HL-60 (cell line): ENCODE measurements at regions not wholly inside any gene's neighbourhood (a gene's known extent, or its start where the extent isn't known, plus 50 kb on each side); places are given as distances from the start of the nearest gene placed in this dataset.
"Not testable (repeated sequence)": the region's sequence is repeated elsewhere in the genome, so short reads cannot be mapped to it uniquely, and the experiment has no call there.

Experiments
- DNase-seq, 2 experiments: peaks; one replicate each; pipeline ENCODE4 v3.0.0-alpha.2; 2010 to 2020; ENCODE audit warnings: low read depth in 1 of 2, low spot score in 1 of 2
- H3K27ac ChIP-seq: fragments of 250-450 bp; sonication (Bioruptor Pico); replicated peaks from 2 replicates; pipeline ENCODE4 v1.5.1; 2020; ENCODE audit warnings: mild to moderate bottlenecking, moderate library complexity
- H3K27me3 ChIP-seq: fragments of 250-450 bp; sonication (Bioruptor Pico); 2 replicates; pipeline ENCODE4 v1.5.1; 2021; ENCODE audit warnings: mild to moderate bottlenecking, moderate library complexity; ENCODE audit not compliant: insufficient read depth, poor library complexity, severe bottlenecking
- H3K4me3 ChIP-seq: replicated peaks from 2 replicates; pipeline ENCODE4 v1.5.1; 2011; ENCODE audit warnings: mild to moderate bottlenecking, control low read depth, low read length; ENCODE audit not compliant: insufficient read depth
- GABPA ChIP-seq: IDR thresholded peaks from 2 replicates; pipeline ENCODE4 v1.6.1; 2012; ENCODE audit warnings: low read depth
- POLR2AphosphoS5 ChIP-seq: IDR thresholded peaks from 2 replicates; pipeline ENCODE4 v1.6.1; 2012; ENCODE audit warnings: low read depth
- SPI1 ChIP-seq: IDR thresholded peaks from 2 replicates; pipeline ENCODE4 v1.6.1; 2012; ENCODE audit warnings: low read depth, mild to moderate bottlenecking, borderline replicate concordance
- TF ChIP-seq, protein P1 (sequence below): IDR thresholded peaks from 2 replicates; pipeline ENCODE4 v1.6.1; 2012; ENCODE audit warnings: low read depth; ENCODE audit not compliant: insufficient replicate concordance
- TF ChIP-seq, protein P2 (sequence below): IDR thresholded peaks from one replicate; pipeline ENCODE4 v1.5.1; 2011; ENCODE audit warnings: low read length, control low read depth, inconsistent platforms; ENCODE audit not compliant: insufficient read depth

- DNase-seq, result no peak
- Histone ChIP-seq H3K27me3 (no peaks in the 10 kb centered on the region), H3K27ac (no peak overlapping the region), H3K4me3 (no peak overlapping the region)
- TF ChIP-seq POLR2AphosphoS5 (no peak), GABPA (no peak), SPI1 (no peak)
- TF ChIP-seq, protein P1, sequence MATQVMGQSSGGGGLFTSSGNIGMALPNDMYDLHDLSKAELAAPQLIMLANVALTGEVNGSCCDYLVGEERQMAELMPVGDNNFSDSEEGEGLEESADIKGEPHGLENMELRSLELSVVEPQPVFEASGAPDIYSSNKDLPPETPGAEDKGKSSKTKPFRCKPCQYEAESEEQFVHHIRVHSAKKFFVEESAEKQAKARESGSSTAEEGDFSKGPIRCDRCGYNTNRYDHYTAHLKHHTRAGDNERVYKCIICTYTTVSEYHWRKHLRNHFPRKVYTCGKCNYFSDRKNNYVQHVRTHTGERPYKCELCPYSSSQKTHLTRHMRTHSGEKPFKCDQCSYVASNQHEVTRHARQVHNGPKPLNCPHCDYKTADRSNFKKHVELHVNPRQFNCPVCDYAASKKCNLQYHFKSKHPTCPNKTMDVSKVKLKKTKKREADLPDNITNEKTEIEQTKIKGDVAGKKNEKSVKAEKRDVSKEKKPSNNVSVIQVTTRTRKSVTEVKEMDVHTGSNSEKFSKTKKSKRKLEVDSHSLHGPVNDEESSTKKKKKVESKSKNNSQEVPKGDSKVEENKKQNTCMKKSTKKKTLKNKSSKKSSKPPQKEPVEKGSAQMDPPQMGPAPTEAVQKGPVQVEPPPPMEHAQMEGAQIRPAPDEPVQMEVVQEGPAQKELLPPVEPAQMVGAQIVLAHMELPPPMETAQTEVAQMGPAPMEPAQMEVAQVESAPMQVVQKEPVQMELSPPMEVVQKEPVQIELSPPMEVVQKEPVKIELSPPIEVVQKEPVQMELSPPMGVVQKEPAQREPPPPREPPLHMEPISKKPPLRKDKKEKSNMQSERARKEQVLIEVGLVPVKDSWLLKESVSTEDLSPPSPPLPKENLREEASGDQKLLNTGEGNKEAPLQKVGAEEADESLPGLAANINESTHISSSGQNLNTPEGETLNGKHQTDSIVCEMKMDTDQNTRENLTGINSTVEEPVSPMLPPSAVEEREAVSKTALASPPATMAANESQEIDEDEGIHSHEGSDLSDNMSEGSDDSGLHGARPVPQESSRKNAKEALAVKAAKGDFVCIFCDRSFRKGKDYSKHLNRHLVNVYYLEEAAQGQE, result no peak
- TF ChIP-seq, protein P2, sequence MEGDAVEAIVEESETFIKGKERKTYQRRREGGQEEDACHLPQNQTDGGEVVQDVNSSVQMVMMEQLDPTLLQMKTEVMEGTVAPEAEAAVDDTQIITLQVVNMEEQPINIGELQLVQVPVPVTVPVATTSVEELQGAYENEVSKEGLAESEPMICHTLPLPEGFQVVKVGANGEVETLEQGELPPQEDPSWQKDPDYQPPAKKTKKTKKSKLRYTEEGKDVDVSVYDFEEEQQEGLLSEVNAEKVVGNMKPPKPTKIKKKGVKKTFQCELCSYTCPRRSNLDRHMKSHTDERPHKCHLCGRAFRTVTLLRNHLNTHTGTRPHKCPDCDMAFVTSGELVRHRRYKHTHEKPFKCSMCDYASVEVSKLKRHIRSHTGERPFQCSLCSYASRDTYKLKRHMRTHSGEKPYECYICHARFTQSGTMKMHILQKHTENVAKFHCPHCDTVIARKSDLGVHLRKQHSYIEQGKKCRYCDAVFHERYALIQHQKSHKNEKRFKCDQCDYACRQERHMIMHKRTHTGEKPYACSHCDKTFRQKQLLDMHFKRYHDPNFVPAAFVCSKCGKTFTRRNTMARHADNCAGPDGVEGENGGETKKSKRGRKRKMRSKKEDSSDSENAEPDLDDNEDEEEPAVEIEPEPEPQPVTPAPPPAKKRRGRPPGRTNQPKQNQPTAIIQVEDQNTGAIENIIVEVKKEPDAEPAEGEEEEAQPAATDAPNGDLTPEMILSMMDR, result no peak
Observed at GRCh38 chr11:92605667-92606066, 363.8 kb upstream of the MTNR1B start.

- no peaks in the 10 kb centered on the region for H3K27me3 ChIP-seq
- no peak overlapping the region for H3K4me3 ChIP-seq
- no peak overlapping the region for H3K27ac ChIP-seq
- no peak for DNase-seq
- TF ChIP-seq, protein P2, result no peak
- TF ChIP-seq, protein P1, result no peak
- TF ChIP-seq POLR2AphosphoS5 (no peak), SPI1 (no peak), GABPA (no peak)
Observed at GRCh38 chr11:92607969-92608722, 361.3 kb upstream of the MTNR1B start.

DNA sequence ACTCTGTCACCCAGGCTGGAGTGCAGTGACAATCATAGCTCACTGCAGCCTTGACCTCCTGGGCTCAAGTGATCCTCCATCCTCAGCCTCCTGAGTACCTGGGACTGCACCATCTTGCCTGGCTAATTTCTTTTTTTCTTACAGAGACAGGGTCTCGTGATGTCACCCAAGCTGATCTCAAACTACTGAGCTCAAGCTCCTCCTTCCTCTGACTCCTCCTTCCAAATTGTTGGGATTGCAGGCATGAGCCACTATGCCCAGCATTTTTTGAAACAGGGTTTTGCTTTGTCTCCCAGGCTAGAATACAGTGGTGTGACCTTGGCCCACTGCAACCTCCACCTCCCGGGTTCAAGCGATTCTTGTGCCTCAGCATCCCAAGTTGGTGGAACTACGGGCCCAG lies 358.3 kb upstream of the MTNR1B start:
- Histone ChIP-seq H3K27ac (no peak overlapping the region), H3K4me3 (no peak overlapping the region), H3K27me3 (no peaks in the 10 kb centered on the region)
- no peak for DNase-seq
- TF ChIP-seq, protein P2, result no peak
- TF ChIP-seq GABPA (no peak), SPI1 (no peak), POLR2AphosphoS5 (no peak)
- TF ChIP-seq, protein P1, result no peak

GRCh38 chr11:92618020-92618419 lies 351.4 kb upstream of the MTNR1B start:
- not testable (repeated sequence) for H3K27ac ChIP-seq, H3K27me3 ChIP-seq, H3K4me3 ChIP-seq, DNase-seq
